GM12891 (cell line): ENCODE measurements at regions not wholly inside any gene's neighbourhood (a gene's known extent, or its start where the extent isn't known, plus 50 kb on each side); places are given as distances from the start of the nearest gene placed in this dataset.

ENCODE experiments used
- POLR2A ChIP-seq: IDR thresholded peaks from 2 replicates; pipeline ENCODE4 v1.6.1; 2011; ENCODE audit warnings: low read depth, low read length, control low read depth
- SPI1 ChIP-seq: IDR thresholded peaks from 2 replicates; pipeline ENCODE4 v1.6.1; 2011; ENCODE audit warnings: low read depth, low read length, control low read depth

DNA sequence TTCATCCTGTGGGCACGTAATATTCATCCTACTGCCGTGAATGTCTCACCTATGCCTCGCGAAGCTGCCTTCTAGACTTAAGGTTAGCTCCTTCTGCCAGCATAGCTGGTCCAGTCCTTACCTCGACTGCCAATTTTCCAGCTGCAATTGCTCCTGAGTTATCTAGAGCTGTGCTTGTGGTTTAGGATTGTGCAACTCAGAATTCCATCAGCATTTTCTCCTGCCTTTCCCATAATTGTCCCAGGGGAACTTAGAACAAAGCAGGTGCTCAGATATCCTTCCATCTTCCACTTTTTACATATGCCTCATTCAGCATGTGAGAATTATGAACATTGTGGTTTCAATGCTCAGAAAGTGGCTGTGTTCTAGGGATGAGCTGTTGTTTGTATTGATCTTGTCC lies 131.4 kb upstream of the ADGRL3 start:
- TF ChIP-seq POLR2A (no peak), SPI1 (no peak)
